HG02970 (cell line): ENCODE measurements at regions not wholly inside any gene's neighbourhood (a gene's known extent, or its start where the extent isn't known, plus 50 kb on each side); places are given as distances from the start of the nearest gene placed in this dataset.
"Not testable (repeated sequence)": the region's sequence is repeated elsewhere in the genome, so short reads cannot be mapped to it uniquely, and the experiment has no call there.

Experiments
- ATAC-seq: cut with Tn5 transposase; IDR thresholded peaks from one replicate; pipeline ENCODE4 v1.9.1; 2021; ENCODE audit warnings: mild to moderate bottlenecking, moderate library complexity, moderate number of reproducible peaks; ENCODE audit not compliant: unreplicated experiment, low FRiP score

DNA sequence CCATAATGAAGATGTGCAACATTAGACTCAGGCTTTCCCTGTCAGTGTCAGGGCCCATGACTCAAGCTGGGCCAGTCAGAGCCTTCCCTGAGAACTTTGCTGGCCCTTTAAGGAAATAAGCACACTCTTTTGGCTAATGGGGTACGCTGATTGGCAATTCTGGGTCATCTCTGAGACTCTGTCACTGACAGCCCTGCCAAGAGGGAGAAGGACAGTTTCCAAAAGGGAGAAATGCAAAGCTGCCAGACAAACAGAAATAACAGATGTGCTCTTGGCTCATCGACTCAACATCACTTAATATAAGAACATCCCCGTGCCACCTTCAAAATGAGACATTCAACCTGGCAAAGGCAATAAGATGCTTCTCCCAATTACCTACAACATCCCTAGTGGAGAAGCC lies 491.9 kb upstream of the PROK2 start:
- ATAC-seq, result no peak

DNA sequence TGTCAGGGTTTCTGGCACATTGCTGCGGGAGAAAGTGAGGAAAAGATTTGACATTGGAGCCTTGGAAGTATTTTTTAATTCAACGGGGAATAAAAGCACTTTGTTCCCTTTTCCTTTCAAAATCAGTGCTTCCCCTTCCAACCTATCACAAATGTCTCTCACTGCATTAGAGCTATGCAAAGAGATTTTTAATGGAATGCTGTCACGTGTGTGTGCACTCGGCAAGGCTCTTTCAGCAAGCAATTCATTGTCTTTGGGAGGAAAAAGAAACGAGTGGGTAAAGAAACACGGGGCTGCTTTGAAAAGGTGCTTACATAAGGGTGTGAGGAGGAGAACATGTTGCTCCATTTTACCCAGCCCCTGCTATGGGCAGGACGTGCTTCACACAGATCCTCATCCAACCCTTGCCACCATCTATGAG lies 490.4 kb upstream of the PROK2 start:
- no peak for ATAC-seq

DNA sequence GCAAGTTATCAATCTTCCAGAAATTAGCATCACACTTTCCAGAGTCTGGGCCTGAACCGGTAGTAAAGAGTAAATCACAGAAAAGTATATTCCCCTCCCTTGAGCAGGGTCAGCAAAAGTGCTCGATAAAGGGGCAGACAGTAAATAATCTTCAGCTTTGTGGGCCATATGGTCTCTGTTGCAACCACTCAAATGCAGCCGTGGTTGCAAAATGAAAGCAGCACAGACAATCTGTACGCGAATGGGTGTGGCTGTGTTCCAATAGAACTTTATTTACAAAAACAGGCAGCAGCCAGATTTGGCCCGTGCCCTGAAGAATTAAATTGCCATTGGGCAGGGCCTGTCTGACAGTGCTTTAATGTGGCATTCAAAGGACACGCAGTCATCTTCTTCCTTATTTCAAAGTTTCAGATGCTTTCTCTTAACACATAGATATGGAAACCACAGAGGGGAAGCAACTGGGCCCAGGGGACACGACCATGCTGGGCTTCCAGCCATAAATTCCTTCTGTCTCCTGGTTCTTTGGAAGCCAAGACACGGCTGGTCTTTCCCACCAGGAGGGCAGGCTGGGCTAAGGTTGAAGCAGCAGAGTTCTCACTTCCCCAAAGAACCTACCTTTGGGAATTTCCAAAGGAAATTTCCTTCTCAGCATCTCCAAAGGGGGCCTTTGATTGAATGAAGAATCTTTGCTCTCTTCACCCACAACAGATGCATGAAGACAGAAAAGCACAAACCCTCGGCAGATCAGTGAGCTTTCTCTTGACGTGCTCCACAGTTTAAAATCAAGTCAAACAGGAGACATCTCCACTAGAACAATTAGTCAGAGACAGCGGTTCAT lies 489.8 kb upstream of the PROK2 start:
- ATAC-seq, result no peak

DNA sequence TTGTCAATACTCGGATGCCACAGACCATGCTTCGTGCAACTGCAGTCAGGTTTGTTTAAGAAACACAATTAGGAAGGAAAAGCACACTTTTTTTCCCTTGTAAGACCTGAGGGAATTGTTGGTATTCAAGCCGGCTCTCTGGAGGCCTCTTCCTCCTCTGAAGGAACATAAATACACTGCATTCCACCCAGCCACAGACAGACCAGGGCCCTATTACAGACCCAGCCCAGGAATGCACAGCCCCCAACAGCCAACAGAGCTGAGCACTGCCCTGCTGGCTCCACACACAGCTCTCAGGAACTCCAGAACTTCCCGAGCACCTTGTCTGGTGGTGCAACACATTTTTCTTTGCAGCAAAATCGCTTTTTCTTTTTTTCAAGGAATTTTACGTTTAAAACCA lies 488.7 kb upstream of the PROK2 start:
- ATAC-seq, result no peak

DNA sequence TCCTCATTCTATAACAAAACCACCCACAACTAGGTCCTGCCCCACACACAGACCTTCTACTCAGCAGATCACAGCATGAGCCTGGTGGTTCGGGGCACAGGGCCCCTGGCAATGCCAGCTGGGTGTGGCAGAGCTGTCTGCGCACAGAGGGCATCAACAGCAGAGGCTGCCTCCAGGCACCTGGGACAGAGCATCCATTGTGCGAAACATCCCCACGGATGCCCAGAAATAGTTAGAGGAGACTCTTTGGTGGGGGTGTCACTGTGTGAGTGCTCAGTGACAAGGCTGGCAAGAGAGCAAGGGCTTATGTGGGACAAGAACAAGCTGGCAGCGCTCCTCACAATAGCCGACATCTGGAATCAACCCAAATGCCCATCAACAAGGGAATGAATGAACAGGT lies 487.4 kb upstream of the PROK2 start:
- ATAC-seq, result no peak

DNA sequence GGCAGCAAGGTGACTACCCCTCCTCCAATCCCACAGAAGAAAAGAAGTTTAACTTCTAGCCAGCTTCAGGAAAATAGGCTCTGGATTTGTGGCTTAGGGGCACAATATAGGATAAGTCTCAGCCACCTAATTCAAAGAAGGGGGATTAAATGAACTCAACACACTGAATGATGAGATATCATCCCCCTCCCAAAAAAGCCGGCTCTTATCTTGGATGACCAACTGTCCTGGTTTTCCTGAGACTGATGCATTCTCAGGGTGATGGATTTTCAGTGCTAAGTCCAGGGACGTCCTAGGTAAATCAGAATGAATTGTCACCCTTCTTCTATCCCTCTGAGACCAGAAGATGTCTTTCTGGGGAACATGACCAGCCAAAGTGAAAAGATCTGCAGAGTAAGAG lies 487.0 kb upstream of the PROK2 start:
- ATAC-seq, result no peak

DNA sequence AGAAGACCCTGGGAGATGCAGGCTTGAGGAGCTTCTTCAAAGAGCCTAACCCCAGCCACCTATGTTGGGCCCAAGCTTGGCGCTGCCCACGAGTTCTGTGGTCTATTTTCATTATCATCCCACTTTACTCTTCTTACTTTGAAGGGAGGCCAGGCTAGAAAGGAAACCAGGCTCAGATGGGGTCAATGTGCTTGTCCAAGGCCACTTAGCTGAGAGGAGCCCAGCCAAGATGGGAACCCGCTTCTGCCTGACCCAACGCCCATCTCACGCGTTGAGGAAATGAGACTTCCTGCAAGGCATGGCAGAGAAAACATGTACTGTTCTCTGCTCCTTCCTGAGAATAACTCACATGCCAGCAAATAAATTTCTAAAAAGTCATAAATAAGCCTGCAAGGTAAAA lies 486.3 kb upstream of the PROK2 start:
- ATAC-seq, result no peak

DNA sequence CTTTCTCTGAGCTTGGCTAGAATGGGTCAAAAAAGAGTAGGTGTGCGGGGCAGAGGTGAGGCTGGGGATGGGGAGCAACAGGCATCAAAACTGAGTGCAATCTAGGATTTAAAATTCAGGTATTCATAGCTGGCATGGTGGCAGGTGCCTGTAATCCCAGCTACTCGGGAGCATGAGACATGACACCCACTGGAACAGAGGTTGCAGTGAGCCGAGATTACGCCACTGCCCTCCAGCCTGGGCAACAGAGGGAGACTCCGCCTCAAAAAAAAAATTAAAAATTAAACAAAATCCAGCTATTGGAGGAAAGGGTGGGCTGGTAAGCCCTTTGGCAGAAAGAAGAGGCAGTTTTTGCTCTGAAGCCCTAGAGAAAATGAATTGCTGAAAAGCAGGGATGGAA lies 485.8 kb upstream of the PROK2 start:
- ATAC-seq, result no peak

DNA sequence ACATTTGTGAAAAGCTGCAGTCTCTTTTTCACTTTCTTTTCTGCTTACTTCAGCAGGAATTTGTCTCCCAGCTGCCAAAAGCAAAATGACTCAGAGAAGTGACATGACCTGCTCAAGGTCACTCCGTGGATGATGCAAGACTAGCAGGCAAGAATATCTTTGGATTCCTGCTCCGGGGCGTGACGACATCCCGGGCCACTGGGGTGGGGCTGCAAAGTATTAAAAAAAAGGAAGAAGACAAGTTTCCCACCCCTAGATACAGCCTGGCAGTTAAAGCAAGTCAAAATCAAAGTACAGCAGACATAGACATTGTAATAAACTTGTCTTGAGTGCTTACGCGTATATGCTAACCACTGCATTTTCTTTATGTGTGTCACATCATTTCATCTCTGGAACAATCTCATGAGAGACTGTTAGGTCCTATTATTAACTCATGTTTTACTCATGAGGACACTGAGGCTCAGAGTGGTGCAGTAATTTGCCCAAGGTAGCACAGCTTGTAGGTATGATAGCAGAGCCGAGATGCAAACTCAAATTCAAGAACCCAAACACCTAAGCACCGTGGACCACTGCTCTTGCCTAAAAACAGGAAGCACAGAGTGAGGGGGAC lies 485.2 kb upstream of the PROK2 start:
- no peak for ATAC-seq

DNA sequence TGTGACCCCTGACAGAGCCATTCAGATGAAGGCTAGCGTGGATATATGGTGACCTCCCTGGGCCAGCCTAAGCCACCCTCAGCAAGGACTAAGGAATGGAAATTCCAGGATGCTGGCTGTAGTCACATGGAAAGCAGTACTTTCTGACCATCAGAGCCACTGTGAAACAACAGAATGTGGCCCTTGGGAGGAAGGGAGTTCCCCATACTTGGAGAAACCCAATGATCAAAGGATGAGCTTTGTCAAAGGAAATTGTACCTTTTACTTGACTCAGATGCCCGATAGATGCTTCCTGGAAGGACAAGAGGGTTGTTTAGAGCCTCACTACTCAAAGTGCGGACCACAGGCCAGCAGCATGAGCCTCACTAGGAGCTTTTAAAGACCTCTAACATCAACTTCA lies 484.5 kb upstream of the PROK2 start:
- ATAC-seq, result no peak

DNA sequence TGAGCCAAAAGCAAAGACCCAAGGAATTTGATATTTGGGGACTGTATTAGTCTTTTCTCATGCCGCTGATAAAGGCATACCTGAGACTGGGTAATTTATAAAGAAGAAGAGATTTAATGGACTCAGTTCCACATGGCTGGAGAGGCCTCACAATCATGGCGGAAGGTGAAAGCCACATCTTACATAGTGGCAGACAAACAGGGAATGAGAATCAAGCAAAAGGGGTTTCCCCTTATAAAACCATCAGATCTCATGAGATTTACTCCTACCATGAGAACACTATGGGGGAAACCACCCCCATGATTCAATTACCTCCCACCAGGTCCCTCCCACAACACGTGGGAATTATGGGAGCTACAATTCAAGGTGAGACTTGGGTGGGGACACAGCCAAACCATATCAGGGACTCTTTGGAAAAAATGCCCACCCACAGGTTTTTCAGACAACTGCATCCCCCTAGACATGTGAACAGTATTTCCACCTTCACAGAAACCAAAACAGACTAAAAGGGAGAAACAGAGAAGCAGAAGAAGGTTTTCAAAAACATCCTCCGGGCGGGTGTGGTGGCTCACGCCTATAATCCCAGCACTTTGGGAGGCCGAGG lies 482.1 kb upstream of the PROK2 start:
- not testable (repeated sequence) for ATAC-seq

DNA sequence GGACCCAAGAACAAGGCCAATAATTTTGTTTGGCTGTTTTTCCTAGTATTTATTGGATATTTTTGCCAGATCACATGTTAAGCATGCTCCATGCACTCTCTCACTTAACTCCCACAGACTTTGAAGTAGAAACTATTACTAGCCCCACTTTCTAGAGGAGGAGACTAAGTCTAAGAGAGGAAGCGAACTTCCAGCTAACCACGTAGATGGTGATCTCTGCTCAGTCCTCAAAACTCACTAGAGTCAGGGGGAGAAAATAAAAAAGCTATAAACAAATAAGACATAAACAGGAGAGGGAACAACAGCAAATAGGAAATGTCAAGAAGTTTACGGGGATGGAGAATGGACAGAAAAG lies 481.0 kb upstream of the PROK2 start:
- no peak for ATAC-seq

DNA sequence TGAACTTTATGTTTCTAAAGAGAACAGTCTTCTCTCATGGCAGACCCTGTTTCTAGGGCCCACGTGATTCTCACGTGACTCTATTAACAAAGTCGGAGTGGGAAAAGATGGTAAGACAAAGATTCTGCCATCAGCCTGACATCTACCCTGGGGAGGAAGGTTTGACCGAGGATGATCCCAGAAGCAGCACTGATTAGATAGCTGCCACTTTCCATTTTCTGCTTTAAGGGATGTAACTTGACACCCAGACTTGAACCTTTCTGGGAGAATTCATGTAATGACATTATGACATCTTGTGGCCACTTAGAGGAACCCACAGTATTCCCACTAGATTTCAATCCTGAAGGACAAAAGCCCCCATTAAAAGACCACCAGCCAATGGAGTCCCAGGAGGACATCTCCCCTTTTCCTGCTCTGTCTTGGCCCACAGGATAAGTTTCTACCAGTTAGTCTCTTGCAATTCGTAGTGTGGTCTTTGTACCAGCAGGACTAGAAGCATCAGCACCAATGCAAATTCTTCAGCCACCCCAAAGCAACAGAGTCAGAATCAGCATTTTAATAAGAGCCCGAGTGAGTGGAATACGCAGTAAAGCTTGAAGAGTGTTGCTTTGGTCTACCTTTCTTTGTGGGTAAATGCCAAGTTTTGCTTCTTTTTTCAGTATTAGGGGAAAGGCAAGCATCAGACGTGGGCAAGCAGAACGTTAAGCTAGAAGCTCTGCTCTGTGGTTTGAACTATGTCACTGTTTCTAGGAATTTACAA lies 480.5 kb upstream of the PROK2 start:
- no peak for ATAC-seq

DNA sequence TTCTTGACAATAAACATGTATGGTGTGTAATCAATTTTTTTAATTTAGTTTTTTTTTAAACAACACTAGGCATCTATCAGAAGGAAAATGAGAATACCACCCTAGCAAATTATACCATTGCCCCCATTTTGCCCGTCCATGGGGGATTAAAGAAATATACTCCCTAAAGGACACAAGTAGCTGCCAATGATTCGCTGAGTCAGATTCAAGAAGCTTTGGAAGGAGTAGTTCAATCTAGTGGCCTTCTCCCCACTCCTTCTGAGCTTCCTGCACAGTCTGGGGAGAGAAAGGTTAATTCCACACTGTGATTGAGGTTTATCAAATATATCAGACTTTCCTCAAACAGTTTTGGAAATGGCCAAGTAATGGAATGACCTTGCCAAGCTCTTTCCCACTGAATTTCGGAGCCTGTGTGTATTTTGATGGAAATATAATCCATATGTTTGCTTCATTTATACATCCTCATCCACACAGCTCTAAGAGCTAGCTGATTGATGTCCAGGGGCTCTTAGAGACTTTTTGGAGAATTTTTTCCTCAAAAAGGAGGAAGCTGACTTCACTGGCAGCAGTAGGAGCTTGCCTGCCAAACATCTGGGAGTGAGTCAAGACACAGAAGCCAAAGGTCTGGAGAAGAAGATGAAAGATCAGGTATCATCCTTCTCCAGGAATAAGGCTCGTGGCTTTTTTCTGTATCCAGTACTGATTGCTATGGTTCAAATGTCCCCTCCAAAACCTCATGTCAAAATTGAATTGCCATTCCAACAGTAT lies 478.5 kb upstream of the PROK2 start:
- no peak for ATAC-seq

DNA sequence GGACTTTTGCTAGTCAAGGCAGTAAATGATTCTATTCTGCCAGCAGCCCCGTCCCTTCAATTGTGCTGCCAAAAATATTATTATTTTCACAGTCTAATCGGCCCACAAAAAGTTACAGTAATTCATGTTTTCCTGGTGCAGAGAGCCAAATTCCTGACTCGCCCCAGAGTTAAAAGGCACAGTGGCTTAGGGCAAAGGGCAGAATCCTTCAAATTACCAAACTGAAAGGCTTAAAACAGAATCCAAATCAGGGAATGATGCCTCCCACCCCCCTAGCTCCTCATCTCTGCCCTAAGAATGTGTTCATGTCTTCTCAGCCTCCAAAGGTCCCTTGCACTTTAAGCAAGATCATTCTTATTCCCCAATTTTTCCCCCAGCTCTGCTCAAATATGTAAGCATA lies 477.8 kb upstream of the PROK2 start:
- no peak for ATAC-seq

DNA sequence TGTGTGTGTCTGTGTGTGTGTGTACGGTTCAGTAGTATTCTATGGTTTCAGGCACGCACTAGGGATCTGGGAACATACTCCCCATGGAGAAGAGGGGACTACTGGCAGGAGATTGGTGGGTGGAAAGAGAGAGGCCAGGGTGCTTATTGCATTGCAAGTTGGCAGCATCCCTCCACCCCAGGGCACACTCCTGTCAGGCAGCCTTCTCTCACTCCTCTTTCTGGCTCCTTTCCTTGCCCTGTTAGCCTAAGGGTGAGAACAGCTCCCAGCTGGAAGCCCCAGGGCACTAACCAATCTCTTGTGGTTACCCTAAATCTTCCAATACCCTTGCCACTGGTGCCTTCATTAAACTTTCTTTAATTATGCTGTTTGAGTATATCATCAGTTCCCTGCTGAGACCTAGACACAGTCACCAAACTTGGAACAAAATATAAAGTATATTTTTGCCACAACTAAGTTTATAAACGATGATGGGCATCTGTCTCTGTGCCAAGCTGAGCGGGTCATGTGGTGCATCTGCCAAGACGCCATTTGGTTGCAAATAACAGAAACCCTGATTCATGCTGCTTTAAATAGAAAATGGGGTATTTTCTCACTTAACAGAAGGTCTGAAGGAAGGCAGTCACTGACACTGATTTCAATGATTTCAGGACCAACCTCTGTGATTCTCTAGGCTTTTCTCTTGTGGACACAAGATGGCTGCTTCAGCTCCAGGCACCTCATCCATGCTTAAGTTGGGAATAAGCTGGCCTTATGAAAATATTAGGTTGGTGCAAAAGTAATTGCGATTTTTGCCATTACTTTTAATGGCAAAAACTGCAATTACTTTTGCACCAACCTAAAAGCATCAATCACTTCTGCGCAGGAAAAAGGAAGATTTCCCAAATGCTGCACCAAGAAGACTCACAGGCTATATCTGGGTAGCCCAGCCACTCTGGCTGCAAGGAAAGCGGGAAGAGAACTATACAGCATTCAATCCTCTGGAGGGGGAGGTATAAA lies 476.9 kb upstream of the PROK2 start:
- ATAC-seq, result no peak

DNA sequence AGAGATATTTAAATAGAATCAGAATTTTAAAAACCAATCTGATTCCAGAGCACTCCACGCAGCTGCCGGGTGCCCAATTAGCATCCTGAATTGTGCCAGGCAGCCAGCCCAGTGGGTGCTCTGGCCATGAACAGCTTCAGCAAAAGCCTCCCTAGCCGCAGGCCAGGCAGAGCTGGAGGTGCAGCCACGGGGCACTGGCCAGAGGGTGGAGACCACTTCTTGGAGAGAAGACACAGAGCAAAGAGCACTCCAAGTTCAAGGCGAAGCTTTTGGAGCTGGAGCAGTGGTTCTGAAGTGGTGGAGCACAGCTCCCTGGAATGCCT lies 475.6 kb upstream of the PROK2 start:
- no peak for ATAC-seq

DNA sequence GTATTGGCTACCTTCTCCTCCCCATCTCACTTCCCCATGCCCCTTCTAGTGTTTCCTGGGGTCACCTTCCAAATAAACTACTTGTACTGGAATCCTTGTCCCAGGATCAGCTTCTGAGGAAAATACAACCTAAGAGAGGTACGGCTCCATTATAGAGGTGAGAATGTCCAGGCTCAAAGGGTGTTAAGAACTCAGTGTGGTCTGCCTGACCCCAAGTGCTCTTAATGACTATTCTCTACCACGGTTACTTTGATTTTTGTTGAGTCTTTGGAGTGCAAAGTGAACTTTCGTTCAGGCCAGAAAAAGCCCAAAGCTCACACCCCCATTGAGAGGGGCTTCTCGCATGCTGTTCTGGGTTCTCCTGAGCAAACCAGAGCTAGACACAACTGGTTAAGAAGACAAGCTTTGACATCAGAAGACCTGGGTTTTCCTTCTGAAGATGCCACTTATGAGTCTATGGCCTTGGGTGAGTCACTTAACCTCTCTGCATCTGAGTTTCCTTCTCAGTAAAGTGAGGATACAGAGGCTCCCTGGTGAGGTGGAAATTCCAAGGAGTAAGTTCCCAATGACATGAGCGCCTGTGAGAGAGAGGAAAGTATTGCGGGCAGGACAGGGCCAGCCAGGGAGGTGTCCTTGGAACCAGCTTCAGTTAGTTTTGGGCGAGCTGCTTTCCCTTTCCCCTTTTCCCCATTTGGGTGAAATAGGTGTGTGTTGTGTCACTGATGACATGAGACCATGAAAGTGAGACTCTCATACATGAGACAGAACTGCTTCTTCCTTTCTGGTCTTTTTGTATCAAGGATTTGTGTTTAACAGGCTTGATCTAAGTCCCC lies 475.0 kb upstream of the PROK2 start:
- ATAC-seq, result no peak
